ENCODE measurements at regions not wholly inside any gene's neighbourhood (a gene's known extent, or its start where the extent isn't known, plus 50 kb on each side); places are given as distances from the start of the nearest gene placed in this dataset.

DNA sequence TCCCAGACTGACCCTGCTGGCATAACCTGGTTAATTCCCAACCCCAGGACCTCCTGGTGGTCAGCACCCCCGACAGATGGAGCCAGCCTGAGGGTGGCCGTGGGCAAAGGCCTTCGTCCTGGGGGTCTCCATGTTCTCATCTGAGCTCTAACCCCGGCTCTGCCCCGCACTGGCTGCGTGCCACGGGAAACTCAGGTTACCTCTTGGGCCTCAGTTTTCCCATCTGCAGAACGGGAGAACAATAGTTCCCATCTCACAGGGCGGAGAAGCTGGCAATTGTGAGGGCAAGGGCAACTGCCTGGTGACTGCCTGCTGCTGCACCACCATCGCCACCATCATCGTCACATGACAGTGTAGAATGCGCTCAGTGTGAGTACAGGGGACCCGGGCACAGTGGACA is 77.9 kb downstream of the RFLNA start:
- TF ChIP-seq, protein P1, sequence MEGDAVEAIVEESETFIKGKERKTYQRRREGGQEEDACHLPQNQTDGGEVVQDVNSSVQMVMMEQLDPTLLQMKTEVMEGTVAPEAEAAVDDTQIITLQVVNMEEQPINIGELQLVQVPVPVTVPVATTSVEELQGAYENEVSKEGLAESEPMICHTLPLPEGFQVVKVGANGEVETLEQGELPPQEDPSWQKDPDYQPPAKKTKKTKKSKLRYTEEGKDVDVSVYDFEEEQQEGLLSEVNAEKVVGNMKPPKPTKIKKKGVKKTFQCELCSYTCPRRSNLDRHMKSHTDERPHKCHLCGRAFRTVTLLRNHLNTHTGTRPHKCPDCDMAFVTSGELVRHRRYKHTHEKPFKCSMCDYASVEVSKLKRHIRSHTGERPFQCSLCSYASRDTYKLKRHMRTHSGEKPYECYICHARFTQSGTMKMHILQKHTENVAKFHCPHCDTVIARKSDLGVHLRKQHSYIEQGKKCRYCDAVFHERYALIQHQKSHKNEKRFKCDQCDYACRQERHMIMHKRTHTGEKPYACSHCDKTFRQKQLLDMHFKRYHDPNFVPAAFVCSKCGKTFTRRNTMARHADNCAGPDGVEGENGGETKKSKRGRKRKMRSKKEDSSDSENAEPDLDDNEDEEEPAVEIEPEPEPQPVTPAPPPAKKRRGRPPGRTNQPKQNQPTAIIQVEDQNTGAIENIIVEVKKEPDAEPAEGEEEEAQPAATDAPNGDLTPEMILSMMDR (IDR thresholded peaks at IDR 0.05 in 8 of 11, conservative IDR thresholded peaks at IDR 0.05 in 3 of 11) = no peak
- TF ChIP-seq POLR2A (IDR thresholded peaks at IDR 0.05) = no peak
